T-helper 2 cell treated with Interferon-gamma antibody and Interleukin-4, amounts not matched to agents 5 μg/mL and 100 μg/mL, for 36 hours (primary cell): ENCODE measurements at regions not wholly inside any gene's neighbourhood (a gene's known extent, or its start where the extent isn't known, plus 50 kb on each side); places are given as distances from the start of the nearest gene placed in this dataset.
"Not testable (repeated sequence)": the region's sequence is repeated elsewhere in the genome, so short reads cannot be mapped to it uniquely, and the experiment has no call there.

Source experiments
- DNase-seq: peaks from one replicate; pipeline ENCODE4 v3.0.0; 2021; ENCODE audit warnings: low spot score
- H3K27ac Mint-ChIP-seq: one replicate; pipeline ENCODE4 v1.8.0; 2021; ENCODE audit warnings: mild to moderate bottlenecking, mixed read lengths
- H3K27me3 Mint-ChIP-seq: one replicate; pipeline ENCODE4 v1.8.0; 2021; ENCODE audit warnings: low read depth, mixed read lengths
- H3K36me3 Mint-ChIP-seq: one replicate; pipeline ENCODE4 v1.8.0; 2021; ENCODE audit warnings: low read depth, mixed read lengths
- H3K4me1 Mint-ChIP-seq: one replicate; pipeline ENCODE4 v1.8.0; 2021; ENCODE audit warnings: low read depth, mixed read lengths
- H3K4me3 Mint-ChIP-seq: one replicate; pipeline ENCODE4 v1.8.0; 2022; ENCODE audit warnings: mild to moderate bottlenecking, moderate library complexity, mixed read lengths
- H3K9me3 Mint-ChIP-seq: one replicate; pipeline ENCODE4 v1.8.0; 2021; ENCODE audit warnings: mixed read lengths

DNA sequence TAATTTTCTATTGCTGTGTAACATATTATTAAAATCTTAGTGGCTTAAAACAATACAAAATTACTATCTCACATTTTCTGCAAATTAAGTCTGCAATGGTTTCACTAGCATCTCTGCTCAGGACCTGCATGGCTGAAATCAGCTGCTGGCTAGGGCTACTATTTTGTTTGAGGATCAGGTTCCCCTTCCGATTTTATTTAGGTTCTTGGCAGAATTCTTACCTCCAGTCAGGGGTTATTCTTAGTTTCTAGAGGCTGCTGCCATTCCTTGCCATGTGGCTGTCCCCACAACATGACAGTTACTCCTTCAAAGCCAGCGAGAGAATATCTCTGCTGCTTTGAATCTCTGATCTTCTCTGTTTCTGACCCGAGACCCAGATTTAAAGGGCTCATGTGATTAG is 424.5 kb upstream of the ANO5 start:
- Mint-ChIP-seq H3K9me3 (peaks cover 20% of the 10 kb centered on the region), H3K4me1 (no peaks in the 10 kb centered on the region), H3K27ac (no peak overlapping the region), H3K36me3 (no peaks in the 10 kb centered on the region), H3K4me3 (no peak overlapping the region), H3K27me3 (no peaks in the 10 kb centered on the region)
- DNase-seq, result no peak

DNA sequence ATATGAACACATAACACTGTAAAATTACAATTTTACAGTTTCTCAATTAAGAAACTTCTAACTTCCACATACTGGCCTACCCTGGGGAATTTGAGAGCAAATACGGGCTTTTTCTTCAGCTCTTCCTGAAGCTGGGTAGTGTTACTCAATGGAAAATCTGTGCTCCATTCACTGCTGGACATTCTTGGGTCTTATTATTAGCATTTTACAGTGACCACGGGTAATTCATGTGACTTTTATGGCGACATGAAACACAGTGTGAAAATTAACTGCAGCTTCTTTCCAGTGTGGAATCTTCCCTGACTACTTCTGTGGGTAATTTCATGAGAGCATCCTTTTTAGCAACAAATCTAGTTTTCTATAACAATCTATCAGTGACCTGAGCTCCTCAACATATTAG is 423.7 kb upstream of the ANO5 start:
- no peak for DNase-seq
- Mint-ChIP-seq H3K4me3 (no peak overlapping the region), H3K27me3 (no peaks in the 10 kb centered on the region), H3K9me3 (peaks cover 20% of the 10 kb centered on the region), H3K27ac (no peak overlapping the region), H3K36me3 (no peaks in the 10 kb centered on the region), H3K4me1 (no peaks in the 10 kb centered on the region)

DNA sequence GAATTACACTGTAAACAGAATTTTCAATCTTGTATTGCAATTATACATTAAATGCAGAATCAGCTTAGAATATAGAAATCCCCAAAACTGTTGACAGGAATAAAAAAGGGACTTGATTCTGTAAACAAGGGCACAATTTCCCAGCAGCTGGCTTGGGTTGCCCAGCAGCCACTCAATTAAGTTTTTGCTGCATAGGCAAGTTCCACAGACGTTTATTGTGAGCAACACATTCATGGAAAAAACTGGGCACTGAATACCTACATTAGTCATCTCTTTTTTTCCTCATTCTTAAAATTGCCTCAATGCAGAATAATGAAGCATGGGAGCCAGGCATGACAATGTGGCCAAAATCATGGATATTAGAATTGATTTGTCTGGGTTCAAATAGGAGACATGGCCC is 421.8 kb upstream of the ANO5 start:
- Mint-ChIP-seq H3K36me3 (no peaks in the 10 kb centered on the region), H3K4me1 (no peaks in the 10 kb centered on the region), H3K4me3 (no peak overlapping the region), H3K9me3 (peaks cover 25% of the 10 kb centered on the region), H3K27me3 (no peaks in the 10 kb centered on the region), H3K27ac (no peak overlapping the region)
- no peak for DNase-seq

DNA sequence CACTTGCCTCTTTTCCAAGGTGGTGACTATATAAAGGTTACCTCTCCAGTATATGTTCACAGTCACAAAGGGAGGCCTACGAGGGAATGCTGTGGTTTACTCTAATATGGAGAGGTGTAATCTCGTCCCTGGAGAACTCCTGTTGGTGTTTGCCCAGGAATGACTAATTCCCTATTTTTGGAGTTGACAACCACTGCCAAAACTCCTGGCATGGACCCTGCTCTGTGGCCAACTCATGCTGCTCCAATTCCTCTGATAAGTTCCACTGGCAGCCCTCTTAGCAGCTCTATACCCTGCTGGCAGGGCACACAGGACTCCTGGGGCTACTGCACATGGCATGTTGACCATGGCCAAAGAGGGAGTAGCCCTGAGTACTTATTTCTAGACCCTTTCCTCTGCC is 418.7 kb upstream of the ANO5 start:
- H3K27me3 Mint-ChIP-seq, result no peaks in the 10 kb centered on the region
- H3K4me3 Mint-ChIP-seq, result no peak overlapping the region
- peaks cover 23% of the 10 kb centered on the region for H3K9me3 Mint-ChIP-seq
- DNase-seq, result no peak
- no peaks in the 10 kb centered on the region for H3K4me1 Mint-ChIP-seq
- H3K27ac Mint-ChIP-seq, result no peak overlapping the region
- H3K36me3 Mint-ChIP-seq, result no peaks in the 10 kb centered on the region

DNA sequence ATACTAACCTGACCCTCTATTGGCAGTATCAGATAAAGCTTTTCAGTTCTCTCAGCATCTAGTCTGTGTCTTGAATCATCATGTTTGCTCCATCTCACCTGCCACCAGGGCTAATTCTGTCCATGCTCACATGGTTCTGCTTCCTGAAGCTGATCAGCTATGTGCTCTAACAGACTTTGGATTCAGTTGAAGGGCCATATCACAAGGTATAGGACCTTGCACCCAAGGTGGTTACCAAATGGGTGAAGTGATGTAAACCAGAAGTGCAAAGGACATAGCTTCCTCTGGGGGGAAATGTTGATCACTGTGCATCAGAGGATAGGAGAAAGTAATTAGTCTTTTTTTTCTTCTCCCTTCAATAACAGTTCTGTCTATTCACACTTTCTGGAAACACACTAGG is 417.0 kb upstream of the ANO5 start:
- H3K4me3 Mint-ChIP-seq, result no peak overlapping the region
- no peak overlapping the region for H3K27ac Mint-ChIP-seq
- no peak for DNase-seq
- H3K4me1 Mint-ChIP-seq, result no peaks in the 10 kb centered on the region
- H3K36me3 Mint-ChIP-seq, result no peaks in the 10 kb centered on the region
- no peaks in the 10 kb centered on the region for H3K27me3 Mint-ChIP-seq
- peaks cover 23% of the 10 kb centered on the region for H3K9me3 Mint-ChIP-seq

DNA sequence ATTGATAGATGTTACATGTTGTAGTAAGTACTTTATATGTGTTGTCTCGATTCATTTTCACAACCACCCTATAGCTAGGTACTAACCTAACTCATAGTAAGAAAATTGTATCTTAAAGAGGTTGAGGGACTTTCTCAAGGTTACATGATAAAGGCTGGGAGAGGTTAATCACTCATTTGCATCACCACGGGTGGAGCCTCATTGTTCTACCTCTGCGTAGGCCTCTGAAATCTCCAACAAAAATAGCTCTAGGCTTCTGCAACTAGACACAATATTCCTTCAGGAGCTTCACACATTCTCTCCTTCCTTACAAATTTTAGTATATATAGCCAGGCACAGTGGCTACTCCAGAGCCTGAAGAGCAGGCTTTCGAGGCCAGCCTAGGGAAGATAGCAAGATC is 408.9 kb upstream of the ANO5 start:
- Mint-ChIP-seq H3K4me1 (no peaks in the 10 kb centered on the region), H3K27ac (no peak overlapping the region), H3K4me3 (no peak overlapping the region), H3K36me3 (no peaks in the 10 kb centered on the region), H3K27me3 (no peaks in the 10 kb centered on the region), H3K9me3 (peaks cover 16% of the 10 kb centered on the region)
- DNase-seq, result no peak

DNA sequence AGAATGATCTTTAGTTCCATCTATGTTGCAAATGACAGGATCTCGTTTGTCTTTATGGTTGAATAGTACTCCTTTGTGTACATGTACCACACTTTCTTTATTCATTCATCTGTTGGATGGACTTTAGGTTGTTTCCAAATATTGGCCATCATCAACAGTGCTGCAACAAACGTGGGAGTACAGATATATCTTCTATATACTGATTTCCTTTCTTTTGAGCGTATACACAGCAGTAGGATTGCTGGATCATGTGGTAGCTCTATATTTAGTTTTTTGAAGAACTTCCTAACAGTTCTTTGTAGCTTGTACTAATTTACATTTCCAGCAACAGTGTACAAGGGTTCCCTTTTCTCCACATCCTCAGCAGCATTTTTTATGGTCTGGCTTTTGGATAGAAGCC is 407.5 kb upstream of the ANO5 start:
- H3K4me1 Mint-ChIP-seq, result no peaks in the 10 kb centered on the region
- no peak overlapping the region for H3K27ac Mint-ChIP-seq
- peaks cover 16% of the 10 kb centered on the region for H3K9me3 Mint-ChIP-seq
- no peak overlapping the region for H3K4me3 Mint-ChIP-seq
- H3K36me3 Mint-ChIP-seq, result no peaks in the 10 kb centered on the region
- no peak for DNase-seq
- no peaks in the 10 kb centered on the region for H3K27me3 Mint-ChIP-seq

DNA sequence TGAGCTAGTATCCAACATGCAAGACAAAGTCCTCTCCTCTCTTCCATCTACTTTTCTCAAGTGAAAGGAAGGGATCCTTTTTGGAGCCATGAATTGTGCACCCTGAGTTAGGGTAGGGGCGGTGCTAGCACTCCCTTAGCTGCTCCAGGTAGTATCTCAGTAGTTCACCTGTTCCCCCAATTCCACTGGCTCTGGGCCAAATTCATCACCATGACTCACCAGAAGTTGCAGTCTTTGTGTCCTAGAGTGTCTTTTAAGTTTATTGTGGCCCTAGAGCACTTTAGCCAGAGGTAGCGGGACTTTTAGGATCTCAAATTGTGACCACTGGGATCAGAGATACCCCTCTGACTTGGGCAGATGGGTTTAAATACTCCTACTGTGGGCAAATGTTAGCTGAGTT is 398.6 kb upstream of the ANO5 start:
- Mint-ChIP-seq H3K9me3 (peaks cover 50% of the 10 kb centered on the region), H3K36me3 (no peaks in the 10 kb centered on the region), H3K27me3 (no peaks in the 10 kb centered on the region), H3K4me3 (no peak overlapping the region), H3K27ac (no peak overlapping the region), H3K4me1 (no peaks in the 10 kb centered on the region)
- DNase-seq, result no peak

DNA sequence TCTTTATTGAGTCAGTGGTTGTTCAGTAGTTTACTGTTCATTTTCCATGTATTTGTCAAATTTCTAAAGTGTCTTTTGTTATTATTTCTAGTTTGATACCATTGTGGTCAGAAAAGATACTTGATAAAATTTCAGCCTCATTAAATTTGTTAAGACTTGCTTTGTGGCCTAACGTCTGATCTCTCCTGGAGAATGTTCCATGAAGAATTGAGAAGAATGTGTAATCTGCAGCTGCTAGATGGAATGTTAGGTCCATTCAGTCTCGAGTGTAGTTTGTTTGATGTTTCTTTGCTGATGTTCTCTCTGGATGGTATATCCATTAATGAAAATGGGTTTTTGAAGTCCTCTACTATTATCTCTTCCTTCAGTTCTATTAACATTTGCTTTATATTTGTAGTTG is 394.7 kb upstream of the ANO5 start:
- no peaks in the 10 kb centered on the region for H3K36me3 Mint-ChIP-seq
- peaks cover 58% of the 10 kb centered on the region for H3K9me3 Mint-ChIP-seq
- H3K4me3 Mint-ChIP-seq, result no peak overlapping the region
- no peak overlapping the region for H3K27ac Mint-ChIP-seq
- no peaks in the 10 kb centered on the region for H3K4me1 Mint-ChIP-seq
- no peak for DNase-seq
- no peaks in the 10 kb centered on the region for H3K27me3 Mint-ChIP-seq

DNA sequence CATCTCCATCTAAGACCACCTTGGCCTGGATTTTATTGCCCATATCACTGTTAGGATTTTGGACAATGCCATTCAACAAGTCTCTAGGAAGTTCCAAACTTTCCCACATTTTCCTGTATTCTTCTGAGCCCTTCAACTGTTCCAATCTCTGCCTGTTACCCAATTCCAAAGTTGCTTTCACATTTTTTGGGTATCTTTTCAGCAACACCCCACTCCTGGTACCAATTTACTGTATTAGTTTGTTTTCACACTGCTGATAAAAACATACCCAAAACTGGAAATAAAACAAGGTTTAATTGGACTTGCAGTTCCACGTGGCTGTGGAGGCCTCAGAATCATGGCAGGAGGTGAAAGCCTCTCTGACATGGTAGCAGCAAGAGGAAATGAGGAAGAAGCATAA is 388.4 kb upstream of the ANO5 start:
- H3K27me3 Mint-ChIP-seq, H3K4me1 Mint-ChIP-seq, H3K27ac Mint-ChIP-seq, H3K36me3 Mint-ChIP-seq, H3K4me3 Mint-ChIP-seq, DNase-seq: not testable (repeated sequence)
- peaks cover 45% of the 10 kb centered on the region for H3K9me3 Mint-ChIP-seq

DNA sequence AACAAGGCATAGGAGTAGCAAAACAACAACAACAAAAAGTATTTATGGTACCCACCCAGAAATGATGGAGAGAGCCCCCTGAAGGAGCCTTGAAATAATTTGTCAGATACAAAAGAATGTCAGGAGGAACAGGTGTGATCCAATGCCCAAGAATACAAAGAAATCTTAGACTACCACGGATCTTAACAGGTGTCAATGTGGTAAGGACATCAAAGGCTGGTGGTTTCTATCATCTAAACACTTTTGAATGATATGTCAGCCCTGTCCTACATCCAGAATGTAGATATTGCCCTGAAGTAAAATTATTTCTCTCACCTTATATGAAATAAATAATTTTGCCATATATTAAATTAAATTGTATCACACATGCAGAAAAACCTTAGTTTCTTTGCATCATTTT is 386.4 kb upstream of the ANO5 start:
- Mint-ChIP-seq H3K4me3 (no peak overlapping the region), H3K36me3 (no peaks in the 10 kb centered on the region), H3K27me3 (no peaks in the 10 kb centered on the region), H3K27ac (no peak overlapping the region), H3K4me1 (no peaks in the 10 kb centered on the region), H3K9me3 (peaks cover 54% of the 10 kb centered on the region)
- no peak for DNase-seq

DNA sequence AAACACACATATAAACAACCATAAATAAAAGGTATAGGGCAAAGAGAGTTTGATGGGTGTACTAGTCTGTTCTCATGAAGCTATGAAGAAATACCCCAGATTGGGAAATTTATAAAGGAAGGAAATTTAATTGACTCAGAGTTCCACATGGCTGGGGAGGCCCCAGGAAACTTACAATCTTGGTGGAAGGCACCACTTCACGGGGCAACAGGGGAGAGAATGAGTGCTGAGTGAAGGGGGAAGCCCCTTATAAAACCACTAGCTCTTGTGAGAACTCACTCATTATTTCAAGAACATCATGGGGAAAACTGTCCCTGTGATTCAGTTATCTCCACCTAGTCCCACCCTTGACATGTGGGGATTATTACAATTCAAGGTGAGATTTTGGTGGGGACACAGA is 385.9 kb upstream of the ANO5 start:
- no peaks in the 10 kb centered on the region for H3K36me3 Mint-ChIP-seq

DNA sequence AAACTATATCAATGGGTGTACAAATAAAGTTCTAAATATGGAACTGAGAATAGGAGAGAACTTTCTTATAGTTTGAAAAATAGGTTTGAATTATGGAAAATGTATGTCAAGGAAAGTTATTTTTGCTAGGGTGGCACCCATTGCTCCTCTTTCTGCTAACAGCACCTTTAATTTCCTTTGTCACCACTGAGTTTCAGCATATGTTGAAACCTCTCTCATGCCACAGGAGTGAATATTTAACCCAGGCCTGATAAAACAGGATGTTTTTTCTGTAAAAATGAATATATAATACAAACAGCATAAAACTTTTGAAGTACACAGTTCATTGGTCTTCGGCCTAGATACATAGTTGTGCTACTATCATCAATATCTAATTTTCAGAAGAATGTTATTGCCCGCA is 385.5 kb upstream of the ANO5 start:
- no peak overlapping the region for H3K27ac Mint-ChIP-seq
- no peak for DNase-seq
- no peaks in the 10 kb centered on the region for H3K4me1 Mint-ChIP-seq
- peaks cover 48% of the 10 kb centered on the region for H3K9me3 Mint-ChIP-seq
- no peaks in the 10 kb centered on the region for H3K27me3 Mint-ChIP-seq
- no peak overlapping the region for H3K4me3 Mint-ChIP-seq
- no peaks in the 10 kb centered on the region for H3K36me3 Mint-ChIP-seq

More for the DNA sequence above, 385.9 kb upstream of the ANO5 start:
- H3K4me3 Mint-ChIP-seq, result no peak overlapping the region
- H3K27me3 Mint-ChIP-seq, result no peaks in the 10 kb centered on the region
- H3K9me3 Mint-ChIP-seq, result peaks cover 50% of the 10 kb centered on the region
- no peak overlapping the region for H3K27ac Mint-ChIP-seq
- no peak for DNase-seq
- H3K4me1 Mint-ChIP-seq, result no peaks in the 10 kb centered on the region

DNA sequence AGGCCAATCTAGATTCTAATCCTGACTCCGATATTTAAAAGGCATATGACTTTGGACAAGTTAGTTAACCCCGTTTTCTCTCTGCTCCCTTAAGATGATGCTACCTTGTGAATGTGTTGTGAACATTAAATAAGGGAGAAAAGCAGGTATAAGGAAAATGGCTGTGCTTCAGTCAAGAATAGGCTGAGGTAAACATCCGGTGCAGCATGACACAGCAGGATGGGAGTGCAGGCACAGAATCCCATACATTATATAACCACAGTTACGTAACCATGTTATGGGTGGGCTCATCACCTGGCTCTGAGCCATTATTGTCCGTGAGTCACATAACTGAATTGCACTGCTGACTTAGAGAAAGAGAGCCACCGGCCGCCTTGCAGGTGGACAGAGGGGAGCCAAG is 382.2 kb upstream of the ANO5 start:
- Mint-ChIP-seq H3K27me3 (no peaks in the 10 kb centered on the region), H3K4me3 (no peak overlapping the region), H3K27ac (no peak overlapping the region), H3K36me3 (no peaks in the 10 kb centered on the region), H3K9me3 (peaks cover 40% of the 10 kb centered on the region), H3K4me1 (no peaks in the 10 kb centered on the region)
- no peak for DNase-seq

DNA sequence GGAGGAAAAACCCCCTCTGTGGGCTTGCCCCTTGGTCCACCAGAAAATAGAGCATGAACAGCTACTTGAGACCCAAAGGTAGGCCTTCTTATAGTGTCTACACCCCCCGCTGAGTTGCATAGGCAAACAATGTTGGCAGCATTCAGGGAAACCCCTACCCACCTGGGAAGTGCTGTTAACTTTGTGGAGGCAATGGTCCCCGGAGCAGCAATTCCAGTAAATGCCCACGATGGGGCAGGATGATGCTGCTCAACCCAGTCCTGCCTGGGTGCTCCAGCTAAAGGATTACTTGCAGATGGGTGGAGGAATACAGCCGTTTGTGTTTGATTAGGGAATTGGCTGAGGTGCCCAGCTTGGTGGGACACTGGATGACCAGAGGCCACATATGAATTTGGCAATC is 381.3 kb upstream of the ANO5 start:
- no peak for DNase-seq
- no peak overlapping the region for H3K4me3 Mint-ChIP-seq
- peaks cover 37% of the 10 kb centered on the region for H3K9me3 Mint-ChIP-seq
- no peaks in the 10 kb centered on the region for H3K4me1 Mint-ChIP-seq
- no peaks in the 10 kb centered on the region for H3K27me3 Mint-ChIP-seq
- H3K36me3 Mint-ChIP-seq, result no peaks in the 10 kb centered on the region
- no peak overlapping the region for H3K27ac Mint-ChIP-seq

DNA sequence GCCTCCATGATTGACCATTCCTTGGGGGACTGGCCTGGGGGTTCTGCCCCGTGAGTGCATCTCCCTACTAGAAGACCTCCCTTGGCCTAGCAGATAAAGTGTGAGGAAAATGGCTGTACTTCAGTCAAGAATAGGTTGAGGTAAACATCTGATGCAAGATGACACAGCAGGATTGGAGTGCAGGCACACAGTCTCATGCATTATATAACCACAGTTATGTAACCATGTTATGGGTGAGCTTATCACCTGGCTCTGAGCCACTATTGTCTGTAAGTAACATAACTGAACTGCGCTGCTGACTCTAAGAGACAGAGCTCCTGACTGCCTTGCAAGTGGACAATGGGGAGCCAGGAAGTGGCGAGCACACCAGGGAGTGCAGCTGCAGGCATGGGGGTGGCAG is 378.7 kb upstream of the ANO5 start:
- Mint-ChIP-seq H3K4me1 (no peaks in the 10 kb centered on the region), H3K9me3 (peaks cover 31% of the 10 kb centered on the region), H3K27me3 (no peaks in the 10 kb centered on the region), H3K4me3 (no peak overlapping the region), H3K36me3 (no peaks in the 10 kb centered on the region), H3K27ac (no peak overlapping the region)
- DNase-seq, result no peak
